ENCODE measurements at regions not wholly inside any gene's neighbourhood (a gene's known extent, or its start where the extent isn't known, plus 50 kb on each side); places are given as distances from the start of the nearest gene placed in this dataset.
"Not testable (repeated sequence)": the region's sequence is repeated elsewhere in the genome, so short reads cannot be mapped to it uniquely, and the experiment has no call there.

- no peak for DNase-seq
Measured at GRCh38 chr3:171915275-171915674, 72.1 kb downstream of the TMEM212 start.

DNA sequence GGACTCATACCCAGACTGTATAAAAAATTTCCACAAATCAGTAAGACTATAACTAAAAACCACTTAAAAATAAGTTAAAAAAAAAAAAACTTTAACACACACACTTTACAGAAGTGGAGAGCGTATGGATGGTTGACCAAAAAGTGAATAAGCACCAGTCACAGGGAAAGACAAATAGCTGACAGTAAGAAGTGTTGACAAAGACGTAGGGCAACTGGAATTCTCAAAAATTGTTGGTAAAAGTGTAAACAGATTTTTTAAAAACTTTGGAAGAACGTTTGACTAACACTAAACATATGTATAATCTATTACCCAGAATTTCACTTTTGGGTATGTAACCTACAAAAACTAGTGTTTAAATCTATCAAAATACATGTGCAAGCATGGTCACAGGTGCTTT is 73.7 kb downstream of the TMEM212 start:
- no peak for DNase-seq

- DNase-seq: not testable (repeated sequence)
Measured at GRCh38 chr3:171922629-171923028, 79.5 kb downstream of the TMEM212 start.

- DNase-seq: not testable (repeated sequence)
Measured at GRCh38 chr3:171923668-171924067, 80.5 kb downstream of the TMEM212 start.

DNA sequence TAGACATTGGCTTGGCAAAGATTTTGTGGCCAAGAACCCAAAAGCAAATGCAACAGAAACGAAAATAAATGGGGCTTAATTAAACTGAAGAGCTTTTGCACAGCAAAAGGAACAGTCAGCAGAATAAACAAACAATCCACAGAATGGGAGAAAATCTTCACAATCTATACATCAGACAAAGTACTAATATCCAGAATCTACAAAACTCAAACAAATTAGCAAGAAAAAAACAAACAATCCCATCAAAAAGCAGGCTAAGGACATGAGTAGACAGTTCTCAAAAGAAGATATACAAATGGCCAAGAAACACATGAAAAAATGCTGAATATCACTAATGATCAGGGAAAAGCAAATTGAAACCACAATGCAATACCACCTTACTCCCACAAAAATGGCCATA is 81.7 kb downstream of the TMEM212 start:
- not testable (repeated sequence) for DNase-seq

GRCh38 chr3:171932153-171932611 is 89.0 kb downstream of the TMEM212 start:
- DNase-seq: no peak

DNA sequence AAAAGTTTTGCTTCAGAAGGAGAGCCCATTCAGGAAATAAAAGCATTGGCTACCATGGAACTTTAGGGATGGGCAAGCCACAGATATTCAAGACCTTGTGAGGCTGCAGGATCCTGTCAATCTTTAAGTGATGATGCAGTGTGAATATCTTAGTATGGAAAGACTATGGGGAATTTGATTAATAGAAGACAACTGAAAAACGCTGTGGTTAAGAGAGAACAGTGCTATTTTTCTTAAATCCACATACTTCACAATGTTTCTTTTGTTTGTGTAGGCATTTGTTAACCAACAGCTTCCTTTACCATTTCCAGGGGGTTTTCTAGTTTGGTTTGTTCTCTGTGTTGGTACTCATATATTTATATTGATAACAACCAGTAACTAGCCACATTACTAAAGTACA is 90.3 kb downstream of the TMEM212 start:
- DNase-seq: no peak

- no peak for DNase-seq
Measured at GRCh38 chr3:171935261-171936123, 92.3 kb downstream of the TMEM212 start.

DNA sequence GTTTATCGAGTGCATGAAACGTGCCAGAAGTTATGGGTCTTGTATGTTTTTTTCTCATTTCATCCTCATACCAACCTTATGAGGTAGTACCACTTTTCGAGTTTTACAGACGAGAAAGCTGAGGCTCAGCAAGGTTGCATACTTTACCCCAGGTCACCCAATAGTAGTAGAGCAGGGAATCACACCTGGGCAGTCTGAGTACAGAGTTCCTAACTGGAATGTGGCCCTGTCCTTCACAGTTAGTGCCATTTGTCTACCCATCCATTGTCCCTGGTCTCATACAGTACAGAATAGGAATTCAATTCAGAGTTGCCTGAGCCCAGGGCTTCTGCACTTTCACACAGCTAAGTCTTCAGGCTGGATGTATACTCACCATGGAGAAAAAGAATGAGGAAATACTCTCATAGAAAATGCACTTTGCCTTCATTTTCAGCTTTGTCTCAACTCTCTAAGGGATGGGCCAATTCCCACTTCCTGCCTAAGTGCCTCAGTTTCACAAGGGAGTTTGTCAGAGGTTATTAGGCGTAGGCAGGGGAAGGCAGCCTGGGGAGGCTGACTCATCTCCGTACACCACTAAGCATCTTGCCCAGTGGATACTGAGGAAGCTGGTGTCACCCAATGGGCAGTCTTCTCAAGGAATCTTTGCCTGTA is 93.2 kb downstream of the TMEM212 start:
- no peak for DNase-seq

GRCh38 chr3:171939578-171939977 is 96.4 kb downstream of the TMEM212 start:
- no peak for DNase-seq

GRCh38 chr3:171940151-171940649 is 97.1 kb downstream of the TMEM212 start:
- DNase-seq: no peak

- no peak for DNase-seq
Measured at GRCh38 chr3:171943262-171944117, 95.9 kb upstream of the FNDC3B start.

GRCh38 chr3:171944118-171945016 is 95.0 kb upstream of the FNDC3B start:
- no peak for DNase-seq

- no peak for DNase-seq
Measured at GRCh38 chr3:171948674-171949073, 90.7 kb upstream of the FNDC3B start.

GRCh38 chr3:171949554-171949953 is 89.8 kb upstream of the FNDC3B start:
- no peak for DNase-seq

DNA sequence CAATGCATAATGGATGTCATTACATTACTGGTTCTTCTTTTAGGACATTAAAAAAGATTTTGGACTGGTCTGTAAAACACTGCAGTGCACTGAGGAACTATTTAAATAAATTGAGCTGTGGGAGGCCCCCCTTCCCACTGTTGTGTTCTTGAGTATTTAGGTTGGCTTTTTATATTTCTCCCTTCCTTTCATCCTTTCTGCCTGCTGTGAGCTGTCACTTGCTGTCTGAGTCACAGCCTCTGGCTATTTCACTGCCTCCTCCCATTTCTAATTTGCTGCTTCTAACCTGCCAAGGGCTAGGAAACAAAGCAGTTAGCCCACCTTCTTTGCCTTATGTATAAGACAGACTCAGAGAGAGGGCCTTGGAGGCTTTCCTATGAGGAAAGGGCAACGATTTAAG is 89.0 kb upstream of the FNDC3B start:
- peak; percentile 5 for DNase-seq

- no peak for DNase-seq
Measured at GRCh38 chr3:171951597-171951996, 87.8 kb upstream of the FNDC3B start.

DNA sequence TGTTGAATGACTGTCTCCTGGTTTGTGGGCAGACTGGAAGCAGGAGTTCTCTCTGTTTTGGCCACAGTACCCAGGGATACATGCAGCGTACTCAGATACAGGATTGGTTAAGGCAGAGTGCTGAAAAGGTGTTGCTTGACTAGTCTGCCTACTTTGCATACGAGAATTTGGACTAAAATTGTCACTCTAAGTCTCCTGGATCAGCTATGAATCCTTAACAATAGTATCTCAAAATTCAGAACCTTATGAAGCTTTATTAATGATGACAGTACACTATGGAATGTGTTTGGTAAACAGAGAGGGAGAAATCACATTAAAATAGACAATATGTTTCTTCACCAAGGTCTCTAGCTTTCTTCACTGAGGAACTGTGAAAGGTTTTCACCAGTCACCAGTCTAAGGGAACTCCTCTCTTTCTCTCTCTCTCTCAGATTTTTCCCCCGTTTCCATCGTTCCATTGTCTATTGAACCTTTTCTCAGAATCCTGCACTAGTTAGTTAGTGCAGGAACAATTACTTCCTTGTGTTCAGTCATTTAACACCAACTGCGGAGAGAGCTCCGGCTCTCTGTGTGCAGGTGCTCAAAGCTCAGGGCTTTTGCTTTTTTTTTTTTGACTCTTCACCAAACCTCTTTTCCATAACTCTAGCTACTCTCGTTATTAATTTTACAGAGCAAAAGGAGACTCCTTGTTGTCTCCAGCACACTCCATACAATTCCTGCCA is 85.9 kb upstream of the FNDC3B start:
- DNase-seq: no peak

GRCh38 chr3:171954690-171955383 is 84.5 kb upstream of the FNDC3B start:
- no peak for DNase-seq

DNA sequence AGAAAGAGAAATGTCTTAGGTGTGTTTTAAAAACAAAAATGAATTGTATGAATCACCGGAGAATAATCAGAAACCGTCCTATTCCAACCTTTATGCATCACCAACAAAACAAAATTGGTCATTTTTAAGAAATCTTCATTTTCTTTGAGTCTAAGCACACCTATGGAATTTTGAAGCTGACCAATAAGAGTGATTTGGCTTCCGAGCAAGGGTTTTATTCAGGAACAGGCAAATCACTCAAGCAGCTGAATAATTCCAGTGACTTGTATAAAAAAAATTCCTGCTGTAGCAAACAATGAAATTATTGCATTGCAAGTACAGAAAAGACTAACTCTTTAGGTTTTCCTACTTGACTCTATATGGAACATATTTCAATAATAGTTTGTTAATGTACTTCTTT is 83.8 kb upstream of the FNDC3B start:
- no peak for DNase-seq
